Endodermal cell (in vitro differentiated cells): ENCODE measurements at regions not wholly inside any gene's neighbourhood (a gene's known extent, or its start where the extent isn't known, plus 50 kb on each side); places are given as distances from the start of the nearest gene placed in this dataset.

Source experiments
- DNase-seq: peaks from one replicate; pipeline ENCODE4 v3.0.0-alpha.2; 2017
- H3K27ac ChIP-seq: 2 replicates; pipeline ENCODE4 v1.5.1; 2013; ENCODE audit warnings: mild to moderate bottlenecking, low read depth, low read length, moderate library complexity
- H3K27me3 ChIP-seq: 2 replicates; pipeline ENCODE4 v1.6.1; 2013; ENCODE audit warnings: mild to moderate bottlenecking, low read length, moderate library complexity; ENCODE audit not compliant: insufficient read depth, control insufficient read depth, poor library complexity, severe bottlenecking
- H3K36me3 ChIP-seq: 2 replicates; pipeline ENCODE4 v1.7.0; 2013; ENCODE audit warnings: mild to moderate bottlenecking, low read length, moderate library complexity; ENCODE audit not compliant: control insufficient read depth, insufficient read depth
- H3K4me1 ChIP-seq: one replicate; pipeline ENCODE4 v1.7.0; 2013; ENCODE audit warnings: low read length; ENCODE audit not compliant: control insufficient read depth, insufficient read depth
- H3K4me3 ChIP-seq: 2 replicates; pipeline ENCODE4 v1.5.1; 2013; ENCODE audit warnings: mild to moderate bottlenecking, low read length, moderate library complexity
- H3K9ac ChIP-seq: 2 replicates; pipeline ENCODE4 v1.6.1; 2013; ENCODE audit warnings: mild to moderate bottlenecking, low read length, moderate library complexity; ENCODE audit not compliant: poor library complexity, severe bottlenecking; ENCODE audit errors: extremely low read depth
- H3K9me3 ChIP-seq: 2 replicates; pipeline ENCODE4 v1.6.1; 2013; ENCODE audit warnings: mild to moderate bottlenecking, low read length, moderate library complexity; ENCODE audit not compliant: control insufficient read depth
- H3K27ac Mint-ChIP-seq: 2 replicates; pipeline ENCODE4 v1.8.0; 2020; ENCODE audit warnings: mixed read lengths
- H3K27me3 Mint-ChIP-seq: 2 replicates; pipeline ENCODE4 v1.8.0; 2021; ENCODE audit warnings: mild to moderate bottlenecking, mixed read lengths; ENCODE audit not compliant: insufficient read depth
- H3K36me3 Mint-ChIP-seq: 2 replicates; pipeline ENCODE4 v1.8.0; 2020; ENCODE audit warnings: low read depth, mixed read lengths
- H3K4me1 Mint-ChIP-seq: 2 replicates; pipeline ENCODE4 v1.8.0; 2020; ENCODE audit warnings: mixed read lengths
- H3K4me3 Mint-ChIP-seq: 2 replicates; pipeline ENCODE4 v1.8.0; 2020; ENCODE audit warnings: mild to moderate bottlenecking, moderate library complexity, mixed read lengths
- H3K9me3 Mint-ChIP-seq: 2 replicates; pipeline ENCODE4 v1.8.0; 2020; ENCODE audit warnings: mild to moderate bottlenecking, mixed read lengths
- CTCF ChIP-seq: fragments of 200-600 bp; sonication (generic); conservative IDR thresholded peaks from 2 replicates; pipeline ENCODE4 v1.5.0; 2021; ENCODE audit warnings: antibody characterized with exemption, mild to moderate bottlenecking
- WGBS, 2 experiments: methylation state at CpG; one replicate each; pipeline versions ENCODE4 v1.1.5 to v1.1.7; 2013; ENCODE audit warnings: missing lambda C conversion rate in 2 of 2, mixed read lengths in 1 of 2; ENCODE audit not compliant: insufficient coverage in 1 of 2, insufficient read length in 1 of 2; 5-methylcytosine and 5-hydroxymethylcytosine counted together

GRCh38 chr18:67654101-67654500, 137.6 kb upstream of the DSEL start:
- H3K9me3 Mint-ChIP-seq = no peaks in the 10 kb centered on the region
- WGBS, 2 experiments = 94 to 100% methylated on average over 1 to 4 of the region's 4 CpGs

GRCh38 chr18:67652288-67652687, 135.8 kb upstream of the DSEL start:
- Histone ChIP-seq H3K27ac (no peak overlapping the region), H3K36me3 (no peaks in the 10 kb centered on the region), H3K9me3 (no peaks in the 10 kb centered on the region), H3K27me3 (no peaks in the 10 kb centered on the region), H3K9ac (no peak overlapping the region), H3K4me1 (no peaks in the 10 kb centered on the region), H3K4me3 (no peak overlapping the region)
- H3K36me3 Mint-ChIP-seq = no peaks in the 10 kb centered on the region
- no peaks in the 10 kb centered on the region for H3K4me1 Mint-ChIP-seq
- H3K27ac Mint-ChIP-seq = no peak overlapping the region
- 70 to 84% methylated on average over 1 of the region's 1 CpG for WGBS, 2 experiments
- no peak for DNase-seq
- TF ChIP-seq CTCF = no peak
- no peak overlapping the region for H3K4me3 Mint-ChIP-seq
- H3K27me3 Mint-ChIP-seq = no peaks in the 10 kb centered on the region
- H3K9me3 Mint-ChIP-seq = no peaks in the 10 kb centered on the region

More at GRCh38 chr18:67654101-67654500, 137.6 kb upstream of the DSEL start:
- Histone ChIP-seq H3K9me3 (no peaks in the 10 kb centered on the region), H3K27me3 (no peaks in the 10 kb centered on the region), H3K27ac (no peak overlapping the region), H3K4me3 (no peak overlapping the region), H3K9ac (no peak overlapping the region), H3K36me3 (no peaks in the 10 kb centered on the region), H3K4me1 (no peaks in the 10 kb centered on the region)
- Mint-ChIP-seq H3K27me3 (no peaks in the 10 kb centered on the region), H3K36me3 (no peaks in the 10 kb centered on the region), H3K27ac (no peak overlapping the region), H3K4me3 (no peak overlapping the region), H3K4me1 (peaks cover 2% of the 10 kb centered on the region)
- no peak for TF ChIP-seq CTCF
- DNase-seq = no peak

GRCh38 chr18:67651438-67651837, 134.9 kb upstream of the DSEL start:
- Histone ChIP-seq H3K9ac (no peak overlapping the region), H3K27ac (no peak overlapping the region), H3K4me3 (no peak overlapping the region), H3K4me1 (no peaks in the 10 kb centered on the region), H3K36me3 (no peaks in the 10 kb centered on the region), H3K27me3 (no peaks in the 10 kb centered on the region), H3K9me3 (no peaks in the 10 kb centered on the region)
- H3K4me3 Mint-ChIP-seq = no peak overlapping the region
- TF ChIP-seq CTCF = no peak
- H3K27ac Mint-ChIP-seq = no peak overlapping the region
- no peak for DNase-seq
- no peaks in the 10 kb centered on the region for H3K36me3 Mint-ChIP-seq
- H3K4me1 Mint-ChIP-seq = no peaks in the 10 kb centered on the region
- WGBS, 2 experiments = 65 to 79% methylated on average over 3 to 4 of the region's 4 CpGs
- H3K9me3 Mint-ChIP-seq = no peaks in the 10 kb centered on the region
- H3K27me3 Mint-ChIP-seq = no peaks in the 10 kb centered on the region
